HG02678 (cell line): ENCODE measurements at regions not wholly inside any gene's neighbourhood (a gene's known extent, or its start where the extent isn't known, plus 50 kb on each side); places are given as distances from the start of the nearest gene placed in this dataset.
"Not testable (repeated sequence)": the region's sequence is repeated elsewhere in the genome, so short reads cannot be mapped to it uniquely, and the experiment has no call there.

Experiments used
- ATAC-seq: cut with Tn5 transposase; IDR thresholded peaks from one replicate; pipeline ENCODE4 v1.9.1; 2021; ENCODE audit warnings: mild to moderate bottlenecking, moderate library complexity; ENCODE audit not compliant: unreplicated experiment

GRCh38 chr6:28621268-28621667 lies 95.6 kb downstream of the GPX5 start:
- not testable (repeated sequence) for ATAC-seq

- not testable (repeated sequence) for ATAC-seq
Observed at GRCh38 chr6:28623242-28623641, 97.6 kb downstream of the GPX5 start.

DNA sequence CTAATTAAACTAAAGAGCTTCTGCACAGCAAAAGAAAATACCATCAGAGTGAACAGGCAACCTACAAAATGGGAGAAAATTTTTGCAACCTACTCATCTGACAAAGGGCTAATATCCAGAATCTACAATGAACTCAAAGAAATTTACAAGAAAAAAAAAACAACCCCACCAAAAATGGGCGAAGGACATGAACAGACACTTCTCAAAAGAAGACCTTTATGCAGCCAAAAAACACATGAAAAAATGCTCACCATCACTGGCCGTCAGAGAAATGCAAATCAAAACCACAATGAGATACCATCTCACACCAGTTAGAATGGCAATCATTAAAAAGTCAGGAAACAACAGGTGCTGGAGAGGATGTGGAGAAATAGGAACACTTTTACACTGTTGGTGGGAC lies 100.7 kb downstream of the GPX5 start:
- not testable (repeated sequence) for ATAC-seq

- ATAC-seq: no peak
Observed at GRCh38 chr6:28632326-28632851, 106.7 kb downstream of the GPX5 start.

GRCh38 chr6:28633445-28634215 lies 107.9 kb downstream of the GPX5 start:
- ATAC-seq: no peak

- ATAC-seq: no peak
Observed at GRCh38 chr6:28634411-28634760, 108.7 kb downstream of the GPX5 start.

DNA sequence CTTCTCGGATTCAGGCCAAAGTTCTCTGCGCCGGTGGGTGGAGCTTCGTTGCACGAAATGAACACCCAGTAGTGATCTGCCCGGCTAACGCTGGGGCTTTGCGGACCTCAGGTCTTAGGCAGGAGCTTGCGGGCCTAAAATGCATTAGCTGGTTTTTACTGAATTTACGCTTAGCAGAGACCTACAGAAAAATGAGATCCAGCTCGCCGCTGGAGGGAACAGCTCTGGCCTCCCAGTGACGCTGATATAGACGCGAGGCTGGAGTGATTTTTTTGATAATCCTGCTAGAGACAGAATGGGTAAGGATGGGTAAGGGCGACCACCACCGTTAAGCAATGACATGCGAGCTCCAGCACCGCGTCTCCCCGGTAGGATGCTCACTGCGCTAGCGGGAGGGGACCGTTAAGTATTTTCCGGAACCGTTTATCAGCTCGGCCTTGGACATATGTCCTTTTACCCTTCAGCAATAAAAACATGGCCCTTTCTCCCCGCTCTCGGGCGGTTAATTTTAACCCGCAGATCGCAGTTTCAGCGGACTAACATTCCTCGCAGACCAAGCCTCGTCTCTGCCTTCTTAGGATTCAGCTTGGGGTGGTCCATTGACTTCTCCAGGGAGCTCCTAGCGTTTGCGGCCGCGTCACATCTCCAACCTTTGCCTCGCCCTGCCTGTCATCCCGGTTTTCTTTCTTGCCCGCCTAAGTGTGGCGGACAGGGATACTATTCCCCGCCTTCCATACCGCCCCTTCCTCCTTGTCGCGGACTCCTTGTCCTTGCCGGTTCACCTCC lies 109.3 kb downstream of the GPX5 start:
- ATAC-seq: no peak

- ATAC-seq: no peak
Observed at GRCh38 chr6:28635547-28636158, 110.0 kb downstream of the GPX5 start.

- ATAC-seq: no peak
Observed at GRCh38 chr6:28638787-28639430, 113.2 kb downstream of the GPX5 start.

DNA sequence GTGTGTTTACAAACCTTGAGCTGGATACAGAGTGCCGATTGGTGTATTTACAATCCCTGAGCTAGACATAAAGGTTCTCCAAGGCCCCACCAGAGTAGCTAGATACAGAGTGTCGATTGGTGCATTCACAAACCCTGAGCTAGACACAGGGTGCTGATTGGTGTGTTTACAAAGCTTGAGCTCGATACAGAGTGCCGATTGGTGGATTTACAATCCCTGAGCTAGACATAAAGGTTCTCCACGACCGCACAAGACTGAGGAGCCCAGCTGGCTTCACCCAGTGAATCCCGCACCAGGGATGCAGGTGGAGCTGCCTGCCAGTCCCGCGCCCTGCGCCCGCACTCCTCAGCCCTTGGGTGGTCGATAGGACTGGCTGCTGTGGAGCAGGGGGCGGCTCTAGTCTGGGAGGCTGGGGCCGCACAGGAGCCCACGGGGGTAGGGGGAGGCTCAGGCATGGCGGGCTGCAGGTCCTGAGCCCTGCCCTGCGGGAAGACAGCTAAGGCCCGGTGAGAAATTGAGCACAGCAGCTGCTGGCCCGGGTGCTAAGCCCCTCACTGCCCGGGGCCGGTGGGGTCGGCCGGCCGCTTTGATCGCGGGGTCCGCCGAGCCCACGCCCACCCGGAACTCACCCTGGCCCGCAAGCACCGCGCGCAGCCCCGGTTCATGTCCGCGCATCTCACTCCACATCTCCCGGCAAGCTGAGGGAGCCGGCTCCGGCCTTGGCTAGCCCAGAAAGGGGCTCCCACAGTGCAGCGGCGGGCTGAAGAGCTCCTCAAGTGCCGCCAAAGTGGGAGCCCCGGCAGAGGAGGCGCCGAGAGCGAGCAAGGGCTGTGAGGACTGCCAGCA lies 114.0 kb downstream of the GPX5 start:
- ATAC-seq: not testable (repeated sequence)

- ATAC-seq: no peak
Observed at GRCh38 chr6:28643017-28643740, 117.5 kb downstream of the GPX5 start.

DNA sequence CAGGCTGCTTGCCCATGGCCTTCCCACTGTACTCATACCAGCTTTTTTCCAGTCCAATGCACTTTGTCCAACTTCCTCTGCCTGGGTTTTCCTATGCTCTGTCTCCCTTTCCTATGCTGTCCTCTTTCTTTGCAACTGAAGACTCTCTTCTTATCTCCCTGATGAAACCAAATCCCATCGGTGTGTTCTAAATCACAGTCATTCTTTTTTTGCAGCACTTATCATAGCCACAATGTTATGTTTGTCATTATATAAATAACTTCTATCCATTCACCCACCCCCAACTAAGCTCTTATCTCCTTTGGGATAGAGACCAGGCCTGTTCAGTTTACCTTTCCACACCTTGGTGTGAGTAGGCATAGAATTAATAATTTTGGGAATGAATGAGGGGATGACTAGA lies 121.0 kb downstream of the GPX5 start:
- ATAC-seq: no peak

DNA sequence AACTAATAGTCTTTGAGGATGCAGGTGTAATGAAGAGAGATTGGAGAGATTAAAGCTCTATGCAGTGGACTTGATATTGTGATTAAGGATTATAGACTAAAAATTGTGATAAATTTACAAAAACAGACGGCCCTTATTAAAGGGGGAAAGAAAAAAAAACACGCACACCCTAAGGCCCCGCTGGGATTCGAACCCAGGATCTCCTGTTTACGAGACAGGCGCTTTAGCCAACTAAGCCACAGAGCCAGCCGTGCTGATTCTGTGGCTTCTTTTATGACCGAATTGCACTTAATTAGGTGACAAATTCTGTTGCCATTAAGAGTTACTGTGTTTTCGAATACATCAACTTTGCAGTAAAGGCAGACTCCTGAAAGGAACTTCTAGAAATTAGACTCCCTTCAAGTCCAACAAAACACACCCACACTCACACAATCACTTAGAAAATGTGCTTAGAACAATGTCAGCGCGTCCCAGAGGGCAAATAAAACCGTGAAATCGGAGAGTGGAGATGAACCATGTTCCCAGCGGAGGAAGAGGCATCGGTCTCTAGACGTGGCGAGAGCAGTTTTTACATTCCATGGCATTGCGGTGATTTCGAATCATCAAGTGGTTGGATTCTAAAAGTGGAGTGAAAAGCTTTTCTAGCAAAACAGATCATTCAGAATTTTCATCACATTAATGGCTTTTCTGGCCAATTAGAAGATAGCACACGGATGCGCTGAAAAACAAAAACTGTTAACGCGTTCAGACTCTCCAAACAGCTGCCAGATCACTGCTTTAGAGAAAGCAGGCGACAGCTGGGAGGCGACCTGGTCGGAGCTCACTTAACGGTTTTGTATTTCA lies 122.6 kb downstream of the GPX5 start:
- no peak for ATAC-seq

- ATAC-seq: no peak
Observed at GRCh38 chr6:28648878-28649375, 123.2 kb downstream of the GPX5 start.

- no peak for ATAC-seq
Observed at GRCh38 chr6:28651161-28651560, 125.5 kb downstream of the GPX5 start.

- no peak for ATAC-seq
Observed at GRCh38 chr6:28653876-28654275, 128.2 kb downstream of the GPX5 start.

DNA sequence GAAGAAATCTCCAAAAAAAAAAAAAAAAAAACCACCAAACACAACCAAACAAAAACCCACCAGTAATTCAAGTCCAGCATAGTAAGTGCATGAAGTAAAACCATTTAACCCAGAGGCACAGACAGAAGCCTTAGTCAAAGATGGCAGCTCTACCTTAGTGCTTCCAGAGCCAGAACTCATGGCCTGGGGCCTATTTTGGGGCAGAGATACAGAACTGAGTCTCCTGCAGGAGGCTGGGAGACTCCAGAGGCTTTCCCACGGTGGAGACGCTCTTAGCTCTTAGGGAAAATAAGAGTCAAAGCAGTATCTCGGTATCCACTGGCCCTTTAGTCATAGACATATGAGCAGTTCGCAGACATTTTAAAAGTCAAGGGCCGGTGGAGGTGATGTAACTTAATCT lies 129.5 kb downstream of the GPX5 start:
- ATAC-seq: no peak

DNA sequence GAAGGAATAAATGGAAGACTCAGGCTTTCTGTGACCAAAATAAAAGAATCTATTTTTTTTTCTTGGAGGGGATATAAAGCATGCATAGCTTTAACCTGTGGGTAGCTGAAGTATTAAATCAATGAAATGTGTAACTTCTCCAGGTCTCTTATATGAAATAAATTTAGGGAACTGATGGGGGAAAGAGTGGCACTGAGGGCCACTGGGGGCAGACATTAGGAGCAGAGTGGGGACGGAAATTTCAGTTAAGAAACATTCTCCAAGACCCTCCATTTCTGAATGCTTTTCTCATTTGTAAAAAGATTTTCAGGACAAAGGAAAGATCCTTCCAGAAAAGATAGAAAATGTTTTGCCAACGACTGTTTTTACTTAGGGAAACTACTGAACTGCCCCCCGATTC lies 131.0 kb downstream of the GPX5 start:
- ATAC-seq: no peak

- no peak for ATAC-seq
Observed at GRCh38 chr6:28657381-28657768, 131.7 kb downstream of the GPX5 start.
